GM12878 (cell line): ENCODE measurements at regions not wholly inside any gene's neighbourhood (a gene's known extent, or its start where the extent isn't known, plus 50 kb on each side); places are given as distances from the start of the nearest gene placed in this dataset.

Experiments used
- ATAC-seq: fragments of 200-7000 bp; cut with Tn5 transposase; 3 replicates; pipeline ENCODE4 v1.9.1; 2020; ENCODE audit warnings: mild to moderate bottlenecking, moderate library complexity
- BruUV-seq: library from RNA; stranded (reverse); fragments of 400-500 nt; replicated peaks from 2 replicates; lab custom pipeline; 2021; lab: Mats Ljungman, UMichigan
- CTCF ChIA-PET: fragments of 300-600 bp; sonication (Branson Sonifier 250); formaldehyde crosslinking; extraction: SDS; loops from one replicate; lab custom pipeline; 2021; ENCODE audit warnings: inconsistent platforms; lab: Yijun Ruan, JAX
- POLR2A ChIA-PET: fragments of 350-600 bp; formaldehyde crosslinking; extraction: SDS; loops from one replicate; lab custom pipeline; 2021; ENCODE audit warnings: inconsistent platforms; lab: Charles Lee
- RAD21 ChIA-PET: fragments of 300-600 bp; sonication (Branson Sonifier 250); formaldehyde crosslinking; loops from one replicate; lab custom pipeline; 2023; ENCODE audit warnings: antibody characterized with exemption; ENCODE audit not compliant: unreplicated experiment; lab: Charles Lee
- SMC1A ChIA-PET: fragments of 300-600 bp; sonication (Branson Sonifier 250); formaldehyde crosslinking; loops from one replicate; lab custom pipeline; 2023; ENCODE audit not compliant: unreplicated experiment, uncharacterized antibody; lab: Charles Lee
- DNase-seq: peaks from one replicate; pipeline ENCODE4 v3.0.0-alpha.2; 2011; ENCODE audit warnings: low read depth, low spot score
- FAIRE-seq: peaks from 3 replicates; lab custom pipeline; 2011; peaks lifted over from hg19 to GRCh38; lab: Jason Lieb, UNC
- H2AFZ ChIP-seq: 2 replicates; pipeline ENCODE4 v1.6.0; 2011; ENCODE audit warnings: low read depth, low read length, control low read depth; ENCODE audit not compliant: control insufficient read depth
- H3K27ac ChIP-seq: 2 replicates; pipeline ENCODE4 v1.5.1; 2011; ENCODE audit warnings: control low read depth; ENCODE audit not compliant: control insufficient read depth, insufficient read depth
- H3K27me3 ChIP-seq, 2 experiments: replicated peaks in 1 of 2; 2 replicates each; pipeline versions ENCODE4 v1.6.0 to v1.6.1; 2011; ENCODE audit warnings: low read length in 1 of 2; ENCODE audit not compliant: control insufficient read depth in 2 of 2, insufficient read depth in 2 of 2
- H3K36me3 ChIP-seq, 2 experiments: 2 replicates each; pipeline ENCODE4 v1.5.1; 2011; ENCODE audit warnings: low read length in 1 of 2; ENCODE audit not compliant: control insufficient read depth in 2 of 2, insufficient read depth in 2 of 2
- H3K4me1 ChIP-seq: 2 replicates; pipeline ENCODE4 v1.6.1; 2011; ENCODE audit warnings: mild to moderate bottlenecking, low read length, moderate library complexity, mixed read lengths; ENCODE audit not compliant: control insufficient read depth, insufficient read depth
- H3K4me2 ChIP-seq: 2 replicates; pipeline ENCODE4 v1.6.0; 2011; ENCODE audit warnings: control low read depth; ENCODE audit not compliant: control insufficient read depth, insufficient read depth
- H3K4me3 ChIP-seq: fragments of 200-600 bp; sonication (generic); 2 replicates; pipeline ENCODE4 v1.5.1; 2016
- H3K79me2 ChIP-seq: 2 replicates; pipeline ENCODE4 v1.6.0; 2011; ENCODE audit warnings: low read length; ENCODE audit not compliant: control insufficient read depth, insufficient read depth
- H3K9ac ChIP-seq: 2 replicates; pipeline ENCODE4 v1.8.0; 2011; ENCODE audit warnings: low read length, control low read depth, mixed read lengths; ENCODE audit not compliant: control insufficient read depth, insufficient read depth
- H3K9me3 ChIP-seq: replicated peaks from 3 replicates; pipeline ENCODE4 v1.5.1; 2011; ENCODE audit warnings: mild to moderate bottlenecking, low read length; ENCODE audit not compliant: control insufficient read depth, insufficient read depth
- H4K20me1 ChIP-seq: 2 replicates; pipeline ENCODE4 v1.6.0; 2011; ENCODE audit not compliant: control insufficient read depth, insufficient read depth
- KLF5 ChIP-seq: fragments of 450-650 bp; IDR thresholded peaks from 2 replicates; pipeline ENCODE4 v1.6.1; 2014; ENCODE audit warnings: mild to moderate bottlenecking; ENCODE audit not compliant: partially characterized antibody
- WGBS: methylation state at CpG from one replicate; pipeline ENCODE4 v1.1.6; 2016; ENCODE audit warnings: low lambda C conversion rate; ENCODE audit not compliant: insufficient replicate concordance, insufficient coverage; ENCODE audit errors: missing lambda C conversion rate; 5-methylcytosine and 5-hydroxymethylcytosine counted together
- in situ Hi-C: fragments of 300-500 bp; cut with MboI; formaldehyde crosslinking; loops from 9 replicates; pipeline ENCODE4 v1.14.3; 2018; ENCODE audit warnings: mixed read lengths
- intact Hi-C: fragments of 100-400 bp; cut with micrococcal nuclease; formaldehyde crosslinking; loops from one replicate; pipeline ENCODE4 v1.14.2; 2022; ENCODE audit not compliant: unreplicated experiment
- TF ChIP-seq, protein P1 (sequence below): fragments of 450-650 bp; IDR thresholded peaks from 2 replicates; pipeline ENCODE4 v1.6.1; 2016; ENCODE audit warnings: mild to moderate bottlenecking, moderate library complexity, borderline replicate concordance

- Histone ChIP-seq H4K20me1 (no peaks in the 10 kb centered on the region), H3K36me3 (no peaks in the 10 kb centered on the region), H3K4me1 (peaks cover 10% of the 10 kb centered on the region), H2AFZ (no peak overlapping the region), H3K27ac (no peak overlapping the region), H3K9me3 (no peaks in the 10 kb centered on the region), H3K27me3 (no peaks in the 10 kb centered on the region), H3K9ac (no peak overlapping the region), H3K4me2 (no peak overlapping the region), H3K4me3 (no peak overlapping the region), H3K79me2 (no peaks in the 10 kb centered on the region)
- ChIA-PET POLR2A (no interaction called here), SMC1A (interaction anchor here (1.1 to 1.8 kb wide), 3 partner anchors 13 to 237 kb away, joined by 3 to 5 read pairs (median 5); no protein-coding TSS in a partner anchor), RAD21 (no interaction called here), CTCF (interaction anchor here (0.9 to 1.0 kb wide), 2 partner anchors 162 to 185 kb away, joined by 3 read pairs; no protein-coding TSS in a partner anchor)
- in situ Hi-C loops, result no loop called here
- no peak for TF ChIP-seq KLF5
- TF ChIP-seq, protein P1, sequence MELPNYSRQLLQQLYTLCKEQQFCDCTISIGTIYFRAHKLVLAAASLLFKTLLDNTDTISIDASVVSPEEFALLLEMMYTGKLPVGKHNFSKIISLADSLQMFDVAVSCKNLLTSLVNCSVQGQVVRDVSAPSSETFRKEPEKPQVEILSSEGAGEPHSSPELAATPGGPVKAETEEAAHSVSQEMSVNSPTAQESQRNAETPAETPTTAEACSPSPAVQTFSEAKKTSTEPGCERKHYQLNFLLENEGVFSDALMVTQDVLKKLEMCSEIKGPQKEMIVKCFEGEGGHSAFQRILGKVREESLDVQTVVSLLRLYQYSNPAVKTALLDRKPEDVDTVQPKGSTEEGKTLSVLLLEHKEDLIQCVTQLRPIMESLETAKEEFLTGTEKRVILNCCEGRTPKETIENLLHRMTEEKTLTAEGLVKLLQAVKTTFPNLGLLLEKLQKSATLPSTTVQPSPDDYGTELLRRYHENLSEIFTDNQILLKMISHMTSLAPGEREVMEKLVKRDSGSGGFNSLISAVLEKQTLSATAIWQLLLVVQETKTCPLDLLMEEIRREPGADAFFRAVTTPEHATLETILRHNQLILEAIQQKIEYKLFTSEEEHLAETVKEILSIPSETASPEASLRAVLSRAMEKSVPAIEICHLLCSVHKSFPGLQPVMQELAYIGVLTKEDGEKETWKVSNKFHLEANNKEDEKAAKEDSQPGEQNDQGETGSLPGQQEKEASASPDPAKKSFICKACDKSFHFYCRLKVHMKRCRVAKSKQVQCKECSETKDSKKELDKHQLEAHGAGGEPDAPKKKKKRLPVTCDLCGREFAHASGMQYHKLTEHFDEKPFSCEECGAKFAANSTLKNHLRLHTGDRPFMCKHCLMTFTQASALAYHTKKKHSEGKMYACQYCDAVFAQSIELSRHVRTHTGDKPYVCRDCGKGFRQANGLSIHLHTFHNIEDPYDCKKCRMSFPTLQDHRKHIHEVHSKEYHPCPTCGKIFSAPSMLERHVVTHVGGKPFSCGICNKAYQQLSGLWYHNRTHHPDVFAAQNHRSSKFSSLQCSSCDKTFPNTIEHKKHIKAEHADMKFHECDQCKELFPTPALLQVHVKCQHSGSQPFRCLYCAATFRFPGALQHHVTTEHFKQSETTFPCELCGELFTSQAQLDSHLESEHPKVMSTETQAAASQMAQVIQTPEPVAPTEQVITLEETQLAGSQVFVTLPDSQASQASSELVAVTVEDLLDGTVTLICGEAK, result peak; percentile 78
- no peak for ATAC-seq
- no peak for FAIRE-seq
- no TSS peak for BruUV-seq
- WGBS, result 41% methylated on average over 4 of the region's 4 CpGs
- intact Hi-C loops, result no loop called here
- no peak for DNase-seq
Observed at GRCh38 chr17:72302735-72303134, 181.9 kb downstream of the SOX9 start.
